DOHH2 (cell line): ENCODE measurements at regions not wholly inside any gene's neighbourhood (a gene's known extent, or its start where the extent isn't known, plus 50 kb on each side); places are given as distances from the start of the nearest gene placed in this dataset.
"Not testable (repeated sequence)": the region's sequence is repeated elsewhere in the genome, so short reads cannot be mapped to it uniquely, and the experiment has no call there.

Experiments used
- CTCF ChIP-seq: fragments of 200-600 bp; sonication (generic); IDR thresholded peaks from one replicate; pipeline ENCODE4 v1.5.1; 2014; ENCODE audit warnings: antibody characterized with exemption, mild to moderate bottlenecking, low read depth, low read length; ENCODE audit not compliant: poor library complexity, severe bottlenecking
- EZH2phosphoT487 ChIP-seq: fragments of 200-600 bp; sonication (generic); IDR thresholded peaks from 2 replicates; pipeline ENCODE4 v1.6.1; 2017; ENCODE audit warnings: borderline replicate concordance, mild to moderate bottlenecking, antibody characterized with exemption, low read length, moderate library complexity, mixed read lengths

GRCh38 chr11:3512751-3513150 is 129.0 kb downstream of the ART5 start:
- TF ChIP-seq CTCF, EZH2phosphoT487: not testable (repeated sequence)
